SU-DHL-6 (cell line): ENCODE measurements at regions not wholly inside any gene's neighbourhood (a gene's known extent, or its start where the extent isn't known, plus 50 kb on each side); places are given as distances from the start of the nearest gene placed in this dataset.

ENCODE experiments used
- H2AFZ ChIP-seq: fragments of 200-600 bp; sonication (generic); 2 replicates; pipeline ENCODE4 v1.6.1; 2014; ENCODE audit warnings: low read depth, mild to moderate bottlenecking, moderate library complexity, mixed read lengths, antibody characterized with exemption, low read length; ENCODE audit not compliant: severe bottlenecking
- H3F3A ChIP-seq: fragments of 200-600 bp; shearing (Covaris generic); 2 replicates; pipeline ENCODE4 v1.6.0; 2016; ENCODE audit warnings: antibody characterized with exemption, mild to moderate bottlenecking; ENCODE audit not compliant: insufficient read depth
- H3K27ac ChIP-seq: fragments of 200-600 bp; sonication (generic); 2 replicates; pipeline ENCODE4 v1.5.1; 2016; ENCODE audit warnings: low read depth, mild to moderate bottlenecking, low read length, moderate library complexity, mixed read lengths
- H3K27me3 ChIP-seq: fragments of 200-600 bp; sonication (generic), shearing (Covaris generic); 2 replicates; pipeline ENCODE4 v1.6.0; 2014; ENCODE audit warnings: mild to moderate bottlenecking, low read length
- H3K36me3 ChIP-seq: fragments of 200-600 bp; sonication (generic); 2 replicates; pipeline ENCODE4 v1.6.1; 2014; ENCODE audit warnings: mild to moderate bottlenecking, low read length, mixed read lengths
- H3K4me2 ChIP-seq: fragments of 300-600, 200-600 bp; shearing (Covaris generic), sonication (generic); 2 replicates; pipeline ENCODE4 v1.6.0; 2014; ENCODE audit warnings: low read length, low read depth, mild to moderate bottlenecking; ENCODE audit not compliant: poor library complexity, severe bottlenecking
- H3K4me3 ChIP-seq: fragments of 200-600 bp; sonication (generic); 2 replicates; pipeline ENCODE4 v1.5.1; 2014; ENCODE audit warnings: antibody characterized with exemption, low read length, mild to moderate bottlenecking, mixed read lengths; ENCODE audit not compliant: insufficient read depth, poor library complexity, severe bottlenecking
- H3K79me2 ChIP-seq: fragments of 200-600 bp; sonication (generic); 2 replicates; pipeline ENCODE4 v1.6.1; 2014; ENCODE audit warnings: mild to moderate bottlenecking, low read length, moderate library complexity; ENCODE audit not compliant: insufficient read depth
- H3K9ac ChIP-seq: fragments of 200-600 bp; sonication (generic); 2 replicates; pipeline ENCODE4 v1.7.0; 2014; ENCODE audit warnings: mild to moderate bottlenecking, low read length
- H3K9me2 ChIP-seq: fragments of 200-600 bp; sonication (generic); replicated peaks from 2 replicates; pipeline ENCODE4 v1.6.1; 2014; ENCODE audit warnings: low read length; ENCODE audit not compliant: insufficient read depth
- H3K9me3 ChIP-seq: fragments of 200-600 bp; sonication (generic); 2 replicates; pipeline ENCODE4 v1.6.1; 2014; ENCODE audit warnings: low read length, mixed read lengths; ENCODE audit not compliant: insufficient read depth
- H4K20me1 ChIP-seq: fragments of 200-600 bp; sonication (generic); 2 replicates; pipeline ENCODE4 v1.6.1; 2014; ENCODE audit warnings: low read depth, mild to moderate bottlenecking, antibody characterized with exemption, low read length, moderate library complexity, mixed read lengths
- CTCF ChIP-seq: fragments of 200-600 bp; sonication (generic); IDR thresholded peaks from one replicate; pipeline ENCODE4 v1.5.1; 2017; ENCODE audit warnings: antibody characterized with exemption, mild to moderate bottlenecking, low read length, moderate library complexity; ENCODE audit not compliant: insufficient read depth, poor library complexity, severe bottlenecking
- EZH2phosphoT487 ChIP-seq: fragments of 200-600 bp; sonication (generic), shearing (Covaris generic); conservative IDR thresholded peaks from 2 replicates; pipeline ENCODE4 v1.6.1; 2018; ENCODE audit warnings: mild to moderate bottlenecking, antibody characterized with exemption, low read length, moderate library complexity, mixed read lengths

DNA sequence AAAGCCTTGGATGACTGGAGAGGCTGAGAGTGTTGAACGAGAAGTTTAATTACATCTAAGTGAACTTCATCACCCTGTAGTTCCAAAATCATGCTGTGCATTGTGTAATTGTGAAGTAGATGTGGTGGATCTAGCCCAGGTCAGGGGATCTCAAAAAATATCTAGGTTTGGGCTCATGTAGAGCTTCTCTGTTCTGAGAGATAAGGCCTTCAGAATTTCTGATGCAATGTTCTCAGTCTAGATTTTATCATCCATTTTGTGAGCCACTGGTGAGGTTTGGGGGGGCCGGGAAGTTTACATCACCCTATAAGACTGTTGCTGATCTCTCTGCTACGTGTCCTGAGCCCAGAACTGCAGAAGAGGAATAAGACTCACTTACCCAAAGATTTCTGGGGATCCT is 719.4 kb downstream of the SOCS6 start:
- Histone ChIP-seq H3K4me3 (no peak overlapping the region), H3K79me2 (no peaks in the 10 kb centered on the region), H3K9me2 (no peaks in the 10 kb centered on the region), H3K9ac (no peak overlapping the region), H4K20me1 (no peaks in the 10 kb centered on the region), H3K27me3 (no peaks in the 10 kb centered on the region), H2AFZ (no peak overlapping the region), H3K27ac (no peak overlapping the region), H3K4me2 (no peak overlapping the region), H3K36me3 (no peaks in the 10 kb centered on the region), H3F3A (no peaks in the 10 kb centered on the region), H3K9me3 (no peaks in the 10 kb centered on the region)
- TF ChIP-seq CTCF, result no peak
- no peak for TF ChIP-seq EZH2phosphoT487

DNA sequence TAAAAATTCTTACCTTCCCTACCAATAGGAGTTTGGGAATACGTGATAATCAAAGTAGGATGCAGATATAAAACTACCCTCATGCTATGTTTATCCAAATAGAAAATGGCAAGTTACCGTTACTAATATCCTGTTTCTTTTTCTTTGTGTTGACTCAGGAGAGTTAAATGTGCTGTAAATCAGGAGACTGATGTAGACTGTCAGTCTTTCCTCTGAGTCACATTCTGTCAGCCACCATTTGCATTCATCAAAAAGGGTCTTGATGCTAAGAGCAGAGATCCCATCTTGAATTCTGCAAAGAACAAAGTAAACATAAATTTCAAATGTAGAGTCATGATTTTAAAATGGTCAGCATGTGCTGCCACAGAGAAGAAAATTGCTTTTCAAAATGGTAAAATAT is 712.8 kb downstream of the SOCS6 start:
- Histone ChIP-seq H3K4me2 (no peak overlapping the region), H4K20me1 (no peaks in the 10 kb centered on the region), H3K79me2 (no peaks in the 10 kb centered on the region), H3K4me3 (no peak overlapping the region), H3F3A (no peaks in the 10 kb centered on the region), H2AFZ (no peak overlapping the region), H3K9me3 (no peaks in the 10 kb centered on the region), H3K9me2 (no peaks in the 10 kb centered on the region), H3K9ac (no peak overlapping the region), H3K27me3 (no peaks in the 10 kb centered on the region), H3K27ac (no peak overlapping the region), H3K36me3 (no peaks in the 10 kb centered on the region)
- TF ChIP-seq CTCF, result no peak
- TF ChIP-seq EZH2phosphoT487, result no peak

DNA sequence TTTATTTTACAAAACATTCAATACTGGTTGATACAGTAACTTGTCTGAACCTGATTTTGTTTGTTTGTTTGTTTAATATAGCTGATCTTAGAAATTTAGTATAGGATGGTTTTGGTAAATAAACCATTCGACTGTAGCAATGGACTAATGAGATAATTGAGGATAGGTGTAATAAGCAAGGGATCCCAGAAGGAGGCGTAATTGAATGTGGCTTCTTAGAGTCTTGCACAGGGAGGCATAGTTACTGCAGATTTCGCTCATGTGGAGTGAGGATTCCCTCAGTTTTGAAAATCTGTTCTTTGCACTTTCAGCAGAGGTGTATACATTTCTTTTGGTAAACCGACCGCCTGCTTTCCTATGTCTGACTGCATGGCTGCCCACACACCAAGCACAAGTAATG is 709.6 kb downstream of the SOCS6 start:
- H4K20me1 ChIP-seq, result no peaks in the 10 kb centered on the region
- no peaks in the 10 kb centered on the region for H3K9me3 ChIP-seq
- H3K9me2 ChIP-seq, result no peaks in the 10 kb centered on the region
- H2AFZ ChIP-seq, result no peak overlapping the region
- TF ChIP-seq EZH2phosphoT487 (no peak), CTCF (no peak)
- H3K27me3 ChIP-seq, result no peaks in the 10 kb centered on the region
- H3F3A ChIP-seq, result no peaks in the 10 kb centered on the region
- H3K36me3 ChIP-seq, result no peaks in the 10 kb centered on the region
- no peaks in the 10 kb centered on the region for H3K79me2 ChIP-seq
- H3K4me2 ChIP-seq, result no peak overlapping the region
- no peak overlapping the region for H3K4me3 ChIP-seq
- no peak overlapping the region for H3K27ac ChIP-seq
- H3K9ac ChIP-seq, result no peak overlapping the region

DNA sequence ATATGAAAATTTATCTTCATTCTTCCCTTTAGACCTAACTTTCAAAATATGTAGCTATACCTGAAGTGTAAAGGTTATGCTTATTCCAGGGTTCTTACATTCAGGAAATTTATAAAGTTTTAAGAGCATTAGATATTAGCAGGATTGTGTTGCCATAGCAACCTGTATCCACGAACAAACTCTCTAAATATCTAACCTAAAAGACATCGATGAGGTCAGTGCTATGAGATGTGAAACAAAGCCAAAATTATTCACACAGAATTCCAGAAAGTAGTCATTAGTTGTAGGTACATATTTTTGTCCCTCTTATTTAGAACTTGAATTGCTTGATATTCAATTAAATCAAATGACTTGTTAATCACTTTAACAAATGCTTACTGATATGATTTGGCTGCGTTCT is 705.3 kb downstream of the SOCS6 start:
- H3K9me3 ChIP-seq, result no peaks in the 10 kb centered on the region
- no peak overlapping the region for H3K9ac ChIP-seq

More for the DNA sequence above, 705.3 kb downstream of the SOCS6 start:
- H3K79me2 ChIP-seq, result no peaks in the 10 kb centered on the region
- no peaks in the 10 kb centered on the region for H3K27me3 ChIP-seq
- H3K4me2 ChIP-seq, result no peak overlapping the region
- no peak overlapping the region for H2AFZ ChIP-seq
- no peaks in the 10 kb centered on the region for H4K20me1 ChIP-seq
- H3K4me3 ChIP-seq, result no peak overlapping the region
- no peaks in the 10 kb centered on the region for H3K36me3 ChIP-seq
- no peak for TF ChIP-seq EZH2phosphoT487
- TF ChIP-seq CTCF, result no peak
- H3K27ac ChIP-seq, result no peak overlapping the region
- no peaks in the 10 kb centered on the region for H3K9me2 ChIP-seq
- H3F3A ChIP-seq, result no peaks in the 10 kb centered on the region
